Ishikawa (cell line): ENCODE measurements at regions not wholly inside any gene's neighbourhood (a gene's known extent, or its start where the extent isn't known, plus 50 kb on each side); places are given as distances from the start of the nearest gene placed in this dataset.

Experiments
- CEBPB ChIP-seq: IDR thresholded peaks from 2 replicates; pipeline ENCODE4 v1.6.1; 2012
- CREB1 ChIP-seq: IDR thresholded peaks from 2 replicates; pipeline ENCODE4 v1.6.1; 2012; ENCODE audit warnings: low read depth
- EGR1 ChIP-seq: IDR thresholded peaks from 2 replicates; pipeline ENCODE4 v1.6.1; 2012
- EP300 ChIP-seq: IDR thresholded peaks from 2 replicates; pipeline ENCODE4 v1.6.1; 2012; ENCODE audit warnings: borderline replicate concordance
- FOXM1 ChIP-seq: IDR thresholded peaks from 2 replicates; pipeline ENCODE4 v1.6.1; 2012; ENCODE audit warnings: low read depth, borderline replicate concordance
- NFIC ChIP-seq: IDR thresholded peaks from 2 replicates; pipeline ENCODE4 v1.6.1; 2012
- RAD21 ChIP-seq: IDR thresholded peaks from 2 replicates; pipeline ENCODE4 v1.6.1; 2012; ENCODE audit warnings: low read depth
- TAF1 ChIP-seq: IDR thresholded peaks from 2 replicates; pipeline ENCODE4 v1.6.1; 2012; ENCODE audit warnings: low read depth, mild to moderate bottlenecking
- TCF12 ChIP-seq: IDR thresholded peaks from 2 replicates; pipeline ENCODE4 v1.6.1; 2012; ENCODE audit warnings: low read depth
- TEAD4 ChIP-seq: IDR thresholded peaks from 2 replicates; pipeline ENCODE4 v1.6.1; 2012
- USF1 ChIP-seq: IDR thresholded peaks from 2 replicates; pipeline ENCODE4 v1.6.1; 2012
- YY1 ChIP-seq: IDR thresholded peaks from 2 replicates; pipeline ENCODE4 v1.6.1; 2012; ENCODE audit warnings: low read depth
- ZBTB7A ChIP-seq: IDR thresholded peaks from 2 replicates; pipeline ENCODE4 v1.6.1; 2012; ENCODE audit warnings: low read depth
- TF ChIP-seq, protein P1 (sequence below): IDR thresholded peaks from 2 replicates; pipeline ENCODE4 v1.6.1; 2012; ENCODE audit warnings: low read depth, mild to moderate bottlenecking
- TF ChIP-seq, protein P2 (sequence below): IDR thresholded peaks from 2 replicates; pipeline ENCODE4 v1.6.1; 2012

- TF ChIP-seq TCF12 (no peak), YY1 (no peak), CEBPB (no peak), ZBTB7A (no peak), CREB1 (no peak), USF1 (no peak), TAF1 (no peak), EP300 (no peak), RAD21 (no peak), EGR1 (no peak), FOXM1 (no peak), TEAD4 (no peak), NFIC (no peak)
- TF ChIP-seq, protein P1, sequence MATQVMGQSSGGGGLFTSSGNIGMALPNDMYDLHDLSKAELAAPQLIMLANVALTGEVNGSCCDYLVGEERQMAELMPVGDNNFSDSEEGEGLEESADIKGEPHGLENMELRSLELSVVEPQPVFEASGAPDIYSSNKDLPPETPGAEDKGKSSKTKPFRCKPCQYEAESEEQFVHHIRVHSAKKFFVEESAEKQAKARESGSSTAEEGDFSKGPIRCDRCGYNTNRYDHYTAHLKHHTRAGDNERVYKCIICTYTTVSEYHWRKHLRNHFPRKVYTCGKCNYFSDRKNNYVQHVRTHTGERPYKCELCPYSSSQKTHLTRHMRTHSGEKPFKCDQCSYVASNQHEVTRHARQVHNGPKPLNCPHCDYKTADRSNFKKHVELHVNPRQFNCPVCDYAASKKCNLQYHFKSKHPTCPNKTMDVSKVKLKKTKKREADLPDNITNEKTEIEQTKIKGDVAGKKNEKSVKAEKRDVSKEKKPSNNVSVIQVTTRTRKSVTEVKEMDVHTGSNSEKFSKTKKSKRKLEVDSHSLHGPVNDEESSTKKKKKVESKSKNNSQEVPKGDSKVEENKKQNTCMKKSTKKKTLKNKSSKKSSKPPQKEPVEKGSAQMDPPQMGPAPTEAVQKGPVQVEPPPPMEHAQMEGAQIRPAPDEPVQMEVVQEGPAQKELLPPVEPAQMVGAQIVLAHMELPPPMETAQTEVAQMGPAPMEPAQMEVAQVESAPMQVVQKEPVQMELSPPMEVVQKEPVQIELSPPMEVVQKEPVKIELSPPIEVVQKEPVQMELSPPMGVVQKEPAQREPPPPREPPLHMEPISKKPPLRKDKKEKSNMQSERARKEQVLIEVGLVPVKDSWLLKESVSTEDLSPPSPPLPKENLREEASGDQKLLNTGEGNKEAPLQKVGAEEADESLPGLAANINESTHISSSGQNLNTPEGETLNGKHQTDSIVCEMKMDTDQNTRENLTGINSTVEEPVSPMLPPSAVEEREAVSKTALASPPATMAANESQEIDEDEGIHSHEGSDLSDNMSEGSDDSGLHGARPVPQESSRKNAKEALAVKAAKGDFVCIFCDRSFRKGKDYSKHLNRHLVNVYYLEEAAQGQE = no peak
- TF ChIP-seq, protein P2, sequence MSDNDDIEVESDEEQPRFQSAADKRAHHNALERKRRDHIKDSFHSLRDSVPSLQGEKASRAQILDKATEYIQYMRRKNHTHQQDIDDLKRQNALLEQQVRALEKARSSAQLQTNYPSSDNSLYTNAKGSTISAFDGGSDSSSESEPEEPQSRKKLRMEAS = no peak
Observed at GRCh38 chr20:10794765-10795164, 121.0 kb upstream of the JAG1 start.

DNA sequence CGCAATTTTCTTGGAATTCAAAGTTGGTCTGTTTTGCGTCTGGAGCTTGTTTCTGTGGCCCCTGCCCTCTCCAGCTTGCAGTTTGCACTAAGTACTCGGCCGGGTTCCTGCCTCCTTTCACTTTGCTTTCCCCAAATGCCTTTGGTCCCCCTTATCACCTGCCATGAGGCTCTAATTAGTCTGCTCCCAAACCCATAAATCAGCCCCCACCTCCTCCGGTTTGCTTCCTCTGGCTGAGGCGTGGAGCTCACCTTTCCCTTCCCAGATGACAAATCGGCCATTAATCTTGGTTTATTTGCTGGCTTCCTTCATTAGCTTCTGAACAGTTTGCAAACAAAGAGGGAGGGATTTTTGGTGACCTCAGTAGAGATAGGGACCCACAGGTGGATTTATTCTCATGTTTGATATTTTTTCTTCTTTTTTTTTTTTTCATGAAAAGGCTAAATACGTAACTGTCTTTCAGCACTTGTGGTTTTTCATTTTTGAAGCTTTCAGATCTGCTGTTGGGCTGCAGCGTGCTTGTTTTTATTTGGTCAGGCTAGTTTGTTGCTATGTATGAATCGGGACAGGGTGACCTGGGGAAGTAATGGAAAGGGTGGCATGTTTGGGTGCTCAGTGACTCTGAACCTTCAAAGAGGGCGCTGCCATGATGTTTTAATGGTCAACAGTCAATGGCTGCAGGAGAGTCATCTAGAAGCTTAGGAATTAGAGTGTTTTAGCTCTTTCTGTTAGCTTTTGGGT is 121.7 kb upstream of the JAG1 start:
- TF ChIP-seq, protein P2 = no peak
- TF ChIP-seq USF1 (no peak), NFIC (no peak), RAD21 (no peak), ZBTB7A (no peak), EP300 (no peak), EGR1 (no peak), TEAD4 (no peak), TCF12 (no peak), CEBPB (no peak), CREB1 (no peak), YY1 (no peak), TAF1 (no peak), FOXM1 (no peak)
- TF ChIP-seq, protein P1 = no peak

- TF ChIP-seq TAF1 (no peak), CREB1 (no peak), TEAD4 (no peak), FOXM1 (no peak), EGR1 (no peak), YY1 (no peak), USF1 (no peak), CEBPB (no peak), ZBTB7A (no peak), RAD21 (no peak), TCF12 (no peak)
- TF ChIP-seq, protein P1 = no peak
Observed at GRCh38 chr20:10798811-10799210, 125.0 kb upstream of the JAG1 start.

DNA sequence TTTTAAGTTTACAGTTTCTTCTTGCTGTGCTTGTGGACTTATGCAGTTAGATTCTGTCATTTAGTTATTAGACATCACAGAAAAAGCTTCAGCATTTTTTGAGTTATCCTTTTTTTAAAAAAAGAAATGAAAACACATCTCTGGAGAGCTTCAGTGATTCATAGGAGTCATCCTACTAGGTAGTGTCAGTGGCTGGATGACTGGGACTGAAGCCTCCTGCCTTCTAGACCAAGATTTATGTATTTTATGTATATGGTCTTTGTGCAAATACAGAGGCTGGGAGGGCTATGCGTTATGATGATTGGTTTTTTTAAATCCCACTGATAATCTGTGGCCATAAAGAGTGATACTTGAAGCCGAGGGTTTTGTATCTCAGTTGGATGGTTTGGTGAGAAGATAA is 125.9 kb upstream of the JAG1 start:
- TF ChIP-seq TEAD4 = no peak
- no peak for TF ChIP-seq USF1
- no peak for TF ChIP-seq NFIC
- TF ChIP-seq CREB1 = no peak
- no peak for TF ChIP-seq EGR1
- TF ChIP-seq TCF12 = no peak
- no peak for TF ChIP-seq FOXM1
